ENCODE measurements at regions not wholly inside any gene's neighbourhood (a gene's known extent, or its start where the extent isn't known, plus 50 kb on each side); places are given as distances from the start of the nearest gene placed in this dataset.

- no peak for TF ChIP-seq POLR2A (IDR thresholded peaks at IDR 0.05)
- no peak for TF ChIP-seq CTCF (IDR thresholded peaks at IDR 0.05)
Measured at GRCh38 chr11:134531327-134532130, 119.5 kb upstream of the B3GAT1 start.
